GM21381 (cell line): ENCODE measurements at regions not wholly inside any gene's neighbourhood (a gene's known extent, or its start where the extent isn't known, plus 50 kb on each side); places are given as distances from the start of the nearest gene placed in this dataset.

Experiments used
- ATAC-seq: cut with Tn5 transposase; IDR thresholded peaks from one replicate; pipeline ENCODE4 v1.9.1; 2021; ENCODE audit warnings: mild to moderate bottlenecking, moderate library complexity; ENCODE audit not compliant: unreplicated experiment

GRCh38 chr2:175478096-175478768 lies 296.7 kb upstream of the ATP5MC3 start:
- ATAC-seq = no peak

GRCh38 chr2:175476948-175477347 lies 295.4 kb upstream of the ATP5MC3 start:
- ATAC-seq = no peak

GRCh38 chr2:175476374-175476773 lies 294.9 kb upstream of the ATP5MC3 start:
- no peak for ATAC-seq

GRCh38 chr2:175475130-175475529 lies 293.6 kb upstream of the ATP5MC3 start:
- ATAC-seq = no peak

- no peak for ATAC-seq
Measured at GRCh38 chr2:175468431-175469098, 287.1 kb upstream of the ATP5MC3 start.

GRCh38 chr2:175465101-175465500 lies 283.6 kb upstream of the ATP5MC3 start:
- ATAC-seq = no peak

- ATAC-seq = no peak
Measured at GRCh38 chr2:175464311-175464670, 282.8 kb upstream of the ATP5MC3 start.

GRCh38 chr2:175463589-175464310 lies 282.2 kb upstream of the ATP5MC3 start:
- no peak for ATAC-seq

- no peak for ATAC-seq
Measured at GRCh38 chr2:175463169-175463568, 281.7 kb upstream of the ATP5MC3 start.

GRCh38 chr2:175462246-175462645 lies 280.7 kb upstream of the ATP5MC3 start:
- ATAC-seq = no peak

GRCh38 chr2:175461839-175462238 lies 280.3 kb upstream of the ATP5MC3 start:
- ATAC-seq = no peak

GRCh38 chr2:175457895-175458448 lies 276.5 kb upstream of the ATP5MC3 start:
- no peak for ATAC-seq

GRCh38 chr2:175454953-175455389 lies 273.5 kb upstream of the ATP5MC3 start:
- no peak for ATAC-seq

GRCh38 chr2:175450029-175450760 lies 268.7 kb upstream of the ATP5MC3 start:
- no peak for ATAC-seq

GRCh38 chr2:175449616-175450015 lies 268.1 kb upstream of the ATP5MC3 start:
- ATAC-seq = no peak

- no peak for ATAC-seq
Measured at GRCh38 chr2:175446201-175446600, 264.7 kb upstream of the ATP5MC3 start.

- ATAC-seq = no peak
Measured at GRCh38 chr2:175445281-175445680, 263.8 kb upstream of the ATP5MC3 start.

- no peak for ATAC-seq
Measured at GRCh38 chr2:175442441-175442840, 260.9 kb upstream of the ATP5MC3 start.

- ATAC-seq = no peak
Measured at GRCh38 chr2:175441181-175441761, 259.8 kb upstream of the ATP5MC3 start.

GRCh38 chr2:175439416-175439815 lies 257.9 kb upstream of the ATP5MC3 start:
- no peak for ATAC-seq

- ATAC-seq = no peak
Measured at GRCh38 chr2:175437167-175437566, 255.7 kb upstream of the ATP5MC3 start.
